ENCODE measurements at regions not wholly inside any gene's neighbourhood (a gene's known extent, or its start where the extent isn't known, plus 50 kb on each side); places are given as distances from the start of the nearest gene placed in this dataset.

GRCh38 chr3:166420071-166420470, 582.8 kb upstream of the BCHE start:
- TF ChIP-seq, protein P1, sequence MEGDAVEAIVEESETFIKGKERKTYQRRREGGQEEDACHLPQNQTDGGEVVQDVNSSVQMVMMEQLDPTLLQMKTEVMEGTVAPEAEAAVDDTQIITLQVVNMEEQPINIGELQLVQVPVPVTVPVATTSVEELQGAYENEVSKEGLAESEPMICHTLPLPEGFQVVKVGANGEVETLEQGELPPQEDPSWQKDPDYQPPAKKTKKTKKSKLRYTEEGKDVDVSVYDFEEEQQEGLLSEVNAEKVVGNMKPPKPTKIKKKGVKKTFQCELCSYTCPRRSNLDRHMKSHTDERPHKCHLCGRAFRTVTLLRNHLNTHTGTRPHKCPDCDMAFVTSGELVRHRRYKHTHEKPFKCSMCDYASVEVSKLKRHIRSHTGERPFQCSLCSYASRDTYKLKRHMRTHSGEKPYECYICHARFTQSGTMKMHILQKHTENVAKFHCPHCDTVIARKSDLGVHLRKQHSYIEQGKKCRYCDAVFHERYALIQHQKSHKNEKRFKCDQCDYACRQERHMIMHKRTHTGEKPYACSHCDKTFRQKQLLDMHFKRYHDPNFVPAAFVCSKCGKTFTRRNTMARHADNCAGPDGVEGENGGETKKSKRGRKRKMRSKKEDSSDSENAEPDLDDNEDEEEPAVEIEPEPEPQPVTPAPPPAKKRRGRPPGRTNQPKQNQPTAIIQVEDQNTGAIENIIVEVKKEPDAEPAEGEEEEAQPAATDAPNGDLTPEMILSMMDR (IDR thresholded peaks at IDR 0.05), result no peak
- no peak for TF ChIP-seq REST (IDR thresholded peaks at IDR 0.05; ENCODE audit: insufficient read depth in 1 of 2, low read depth in 2 of 2, low read length in 1 of 2)
- TF ChIP-seq POLR2AphosphoS5 (IDR thresholded peaks at IDR 0.05; ENCODE audit: low read depth, low read length), result no peak
